Breast epithelium (tissue), 4 donors: ENCODE measurements at regions not wholly inside any gene's neighbourhood (a gene's known extent, or its start where the extent isn't known, plus 50 kb on each side); places are given as distances from the start of the nearest gene placed in this dataset.

Source experiments
- DNase-seq, 2 donors: peaks; one replicate each; pipeline ENCODE4 v3.0.0-alpha.2; 2019; ENCODE audit warnings: low spot score in 2 of 2
- H3K27ac ChIP-seq, 2 donors: fragments of 200-600 bp; sonication (generic) in 1 of 2; one replicate each; pipeline ENCODE4 v1.5.1; 2016 to 2019; ENCODE audit warnings: mild to moderate bottlenecking in 1 of 2
- H3K27me3 ChIP-seq, 2 donors: fragments of 200-600 bp; sonication (generic) in 1 of 2; one replicate each; pipeline versions ENCODE4 v1.5.1 to v1.6.0; 2017 to 2019; ENCODE audit warnings: control low read depth in 1 of 2, mild to moderate bottlenecking in 1 of 2
- H3K36me3 ChIP-seq: fragments of 200-600 bp; one replicate; pipeline ENCODE4 v1.5.1; 2019
- H3K4me1 ChIP-seq, 2 donors: fragments of 200-600 bp; sonication (generic); one replicate each; pipeline ENCODE4 v1.5.1; 2016 to 2019; ENCODE audit warnings: control low read depth in 1 of 2
- H3K4me3 ChIP-seq, 3 donors: fragments of 200-600 bp; sonication (generic); 1 replicate in 2 of 3; 2 replicates in 1 of 3; pipeline ENCODE4 v1.5.1; 2016 to 2019; ENCODE audit warnings: mild to moderate bottlenecking in 3 of 3, moderate library complexity in 2 of 3
- H3K9me3 ChIP-seq, 2 donors: fragments of 200-600 bp; sonication (generic) in 1 of 2; one replicate each; pipeline ENCODE4 v1.5.1; 2016 to 2019; ENCODE audit warnings: control low read depth in 1 of 2
- POLR2A ChIP-seq: fragments of 450-650 bp; IDR thresholded peaks from one replicate; pipeline ENCODE4 v1.6.1; 2016; ENCODE audit warnings: antibody characterized with exemption, mild to moderate bottlenecking, moderate library complexity
- POLR2AphosphoS5 ChIP-seq, 3 donors: sonication (generic); formaldehyde crosslinking; IDR thresholded peaks; one replicate each; pipeline ENCODE4 v1.6.1; 2017; ENCODE audit warnings: antibody characterized with exemption in 3 of 3
- intact Hi-C: fragments of 100-400 bp; cut with DNase I; formaldehyde crosslinking; loops from one replicate; pipeline ENCODE4 v1.15.1; 2023; ENCODE audit warnings: low total_unique reads
- TF ChIP-seq, protein P1 (sequence below), 3 donors: fragments of 450-650 bp; IDR thresholded peaks; one replicate each; pipeline ENCODE4 v1.5.1; 2016 to 2017; ENCODE audit warnings: antibody characterized with exemption in 3 of 3, mild to moderate bottlenecking in 3 of 3, moderate library complexity in 3 of 3

DNA sequence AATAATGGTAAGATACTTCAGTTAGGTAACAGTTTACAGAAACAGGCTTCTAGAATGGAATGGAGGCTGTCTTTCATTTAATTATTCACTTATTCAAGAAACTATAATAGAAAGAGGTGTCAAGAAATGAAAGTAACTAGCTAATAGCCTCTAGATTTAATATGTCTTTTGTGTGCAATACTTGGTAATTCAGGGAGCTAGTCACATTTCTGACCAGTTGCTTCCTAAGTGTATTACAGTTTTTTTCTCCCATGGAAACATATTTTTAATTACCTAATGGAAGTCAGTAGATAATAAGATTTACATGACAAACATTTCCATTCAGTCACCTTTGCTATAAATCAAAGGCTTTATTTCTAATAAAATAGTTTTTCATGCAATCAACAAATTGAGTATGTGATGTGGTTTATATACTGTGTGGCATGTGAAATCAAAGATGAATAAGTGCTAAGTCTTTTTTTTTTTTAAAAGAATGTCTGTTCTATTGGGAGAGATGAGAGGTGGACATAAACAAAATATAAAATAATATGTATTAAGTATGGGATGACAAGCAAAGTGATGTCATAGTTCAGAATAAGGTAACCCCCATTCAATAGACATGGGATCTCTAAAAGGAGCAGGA lies 985.7 kb downstream of the SQOR start:
- Histone ChIP-seq H3K27ac (no peak overlapping the region), H3K27me3 (no peaks in the 10 kb centered on the region), H3K4me3 (no peak overlapping the region), H3K4me1 (no peaks in the 10 kb centered on the region), H3K9me3 (no peaks in the 10 kb centered on the region), H3K36me3 (no peaks in the 10 kb centered on the region)
- DNase-seq: no peak
- TF ChIP-seq, protein P1, sequence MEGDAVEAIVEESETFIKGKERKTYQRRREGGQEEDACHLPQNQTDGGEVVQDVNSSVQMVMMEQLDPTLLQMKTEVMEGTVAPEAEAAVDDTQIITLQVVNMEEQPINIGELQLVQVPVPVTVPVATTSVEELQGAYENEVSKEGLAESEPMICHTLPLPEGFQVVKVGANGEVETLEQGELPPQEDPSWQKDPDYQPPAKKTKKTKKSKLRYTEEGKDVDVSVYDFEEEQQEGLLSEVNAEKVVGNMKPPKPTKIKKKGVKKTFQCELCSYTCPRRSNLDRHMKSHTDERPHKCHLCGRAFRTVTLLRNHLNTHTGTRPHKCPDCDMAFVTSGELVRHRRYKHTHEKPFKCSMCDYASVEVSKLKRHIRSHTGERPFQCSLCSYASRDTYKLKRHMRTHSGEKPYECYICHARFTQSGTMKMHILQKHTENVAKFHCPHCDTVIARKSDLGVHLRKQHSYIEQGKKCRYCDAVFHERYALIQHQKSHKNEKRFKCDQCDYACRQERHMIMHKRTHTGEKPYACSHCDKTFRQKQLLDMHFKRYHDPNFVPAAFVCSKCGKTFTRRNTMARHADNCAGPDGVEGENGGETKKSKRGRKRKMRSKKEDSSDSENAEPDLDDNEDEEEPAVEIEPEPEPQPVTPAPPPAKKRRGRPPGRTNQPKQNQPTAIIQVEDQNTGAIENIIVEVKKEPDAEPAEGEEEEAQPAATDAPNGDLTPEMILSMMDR (IDR thresholded peaks at IDR 0.05): no peak
- TF ChIP-seq POLR2A (no peak), POLR2AphosphoS5 (IDR thresholded peaks at IDR 0.05) (no peak)
- intact Hi-C loops: no loop called here

- Histone ChIP-seq H3K9me3 (peaks cover 0 to 8% of the 10 kb centered on the region in 2 donors), H3K4me3 (no peak overlapping the region), H3K4me1 (no peaks in the 10 kb centered on the region), H3K36me3 (no peaks in the 10 kb centered on the region), H3K27ac (no peak overlapping the region), H3K27me3 (no peaks in the 10 kb centered on the region)
- no peak for DNase-seq
- intact Hi-C loops: no loop called here
- no peak for TF ChIP-seq POLR2A
Measured at GRCh38 chr15:46622851-46623250, 988.0 kb downstream of the SQOR start.

- intact Hi-C loops: no loop called here
- Histone ChIP-seq H3K4me1 (no peaks in the 10 kb centered on the region), H3K9me3 (no peaks in the 10 kb centered on the region), H3K36me3 (no peaks in the 10 kb centered on the region), H3K27ac (no peak overlapping the region), H3K27me3 (no peaks in the 10 kb centered on the region), H3K4me3 (no peak overlapping the region)
- TF ChIP-seq POLR2AphosphoS5 (IDR thresholded peaks at IDR 0.05) (no peak), POLR2A (no peak)
- TF ChIP-seq, protein P1 (IDR thresholded peaks at IDR 0.05): no peak
- no peak for DNase-seq
Measured at GRCh38 chr15:46636206-46636605, 1001.4 kb downstream of the SQOR start.

DNA sequence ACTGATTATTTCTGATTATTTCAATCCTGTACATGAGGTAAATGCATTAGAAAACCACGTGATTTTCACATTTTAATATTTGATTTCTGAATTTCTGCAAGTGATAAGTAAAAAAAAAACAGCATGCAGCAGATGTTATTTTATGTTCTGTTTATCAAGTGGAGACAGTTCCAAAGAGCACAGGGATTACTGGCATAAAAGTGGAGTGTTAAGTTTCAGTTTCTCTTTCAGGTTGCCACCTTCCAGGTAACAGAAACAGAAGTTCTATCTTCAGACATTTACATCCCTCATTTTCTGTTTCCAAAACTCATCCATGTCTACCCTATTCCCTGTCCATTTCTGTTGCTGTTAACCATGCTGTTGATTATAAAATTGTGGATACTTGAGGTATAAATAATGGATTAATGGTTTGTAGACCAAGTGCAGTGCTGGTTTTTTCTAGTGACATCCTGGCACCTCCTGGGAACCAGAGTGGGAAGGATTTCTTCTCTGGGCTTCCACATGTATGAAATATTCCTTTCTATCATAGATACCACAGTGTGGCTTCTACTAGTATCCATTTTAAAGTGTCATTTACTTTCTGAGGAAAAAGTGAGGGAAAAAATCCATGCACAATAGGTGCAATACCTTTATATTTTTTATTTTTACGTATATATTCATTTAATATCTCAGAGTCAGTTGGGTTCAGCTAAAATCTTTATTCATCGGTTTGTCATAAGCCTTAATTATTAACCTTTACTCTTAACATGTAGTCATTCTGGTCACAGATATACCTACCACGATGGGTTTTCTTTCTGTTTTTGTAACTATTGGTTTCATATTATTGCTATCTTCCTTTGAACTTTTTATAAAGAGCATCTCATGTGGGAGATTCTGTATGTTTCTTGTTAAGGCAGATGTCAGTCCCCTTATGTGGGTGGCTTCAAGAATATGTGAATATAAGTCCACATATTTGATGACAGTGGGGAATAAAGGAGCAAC lies 1010.0 kb downstream of the SQOR start:
- Histone ChIP-seq H3K4me1 (no peaks in the 10 kb centered on the region), H3K9me3 (no peaks in the 10 kb centered on the region), H3K27ac (no peak overlapping the region), H3K4me3 (no peak overlapping the region), H3K27me3 (no peaks in the 10 kb centered on the region), H3K36me3 (no peaks in the 10 kb centered on the region)
- intact Hi-C loops: no loop called here
- TF ChIP-seq POLR2A (no peak), POLR2AphosphoS5 (IDR thresholded peaks at IDR 0.05) (no peak)
- TF ChIP-seq, protein P1 (IDR thresholded peaks at IDR 0.05): no peak
- no peak for DNase-seq

DNA sequence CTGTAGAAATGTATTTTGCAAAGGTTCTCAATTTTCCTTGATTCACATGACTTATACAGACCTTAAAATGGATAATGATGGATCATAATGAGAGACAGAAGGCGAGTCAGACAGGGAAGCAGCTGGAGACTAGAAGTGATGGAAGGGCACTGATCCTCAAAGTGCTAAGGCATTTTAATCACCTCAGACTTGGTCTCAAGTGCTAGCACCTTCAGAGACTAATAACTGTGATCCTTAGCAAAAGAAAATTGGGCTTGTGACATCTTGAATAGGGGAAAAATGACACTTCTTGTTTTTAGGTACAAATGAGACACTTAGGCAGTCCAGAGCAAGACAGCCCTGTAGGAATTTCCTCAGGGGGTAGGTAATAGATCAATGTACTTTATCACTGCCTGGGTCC lies 1011.7 kb downstream of the SQOR start:
- no peak for DNase-seq
- H3K27ac ChIP-seq: no peak overlapping the region
- TF ChIP-seq, protein P1 (IDR thresholded peaks at IDR 0.05): no peak
- TF ChIP-seq POLR2A: no peak
- TF ChIP-seq POLR2AphosphoS5 (IDR thresholded peaks at IDR 0.05): no peak
- intact Hi-C loops: loop anchor here (2.0 kb wide), 1 partner anchor 18 kb away; no protein-coding TSS in a partner anchor
- H3K4me3 ChIP-seq: no peak overlapping the region
- no peaks in the 10 kb centered on the region for H3K4me1 ChIP-seq
- no peaks in the 10 kb centered on the region for H3K36me3 ChIP-seq
- H3K9me3 ChIP-seq: no peaks in the 10 kb centered on the region
- H3K27me3 ChIP-seq: no peaks in the 10 kb centered on the region
